ENCODE measurements at regions not wholly inside any gene's neighbourhood (a gene's known extent, or its start where the extent isn't known, plus 50 kb on each side); places are given as distances from the start of the nearest gene placed in this dataset.

DNA sequence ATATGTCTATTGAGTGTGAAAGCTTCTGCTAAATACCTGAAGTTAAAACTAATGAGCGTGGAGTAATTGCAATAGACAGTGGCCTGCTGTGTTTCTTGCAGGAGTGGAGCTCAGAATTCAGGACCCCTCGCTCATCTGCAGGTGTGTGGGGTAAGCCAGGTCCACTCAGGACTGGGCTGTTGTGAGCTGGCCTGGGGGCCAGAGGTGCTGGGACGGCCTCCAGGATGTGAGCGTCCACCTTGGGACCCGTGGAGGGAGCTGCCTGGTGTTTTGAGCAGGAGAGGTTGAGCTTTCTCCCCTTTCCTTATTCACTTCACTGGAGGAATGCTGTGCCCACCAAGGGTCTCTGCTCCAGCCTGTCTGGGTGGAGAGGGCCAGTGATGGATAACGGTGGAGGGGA, 681.2 kb downstream of the BRD1 start:
- TF ChIP-seq EZH2phosphoT487 (IDR thresholded peaks at IDR 0.05; ENCODE audit: borderline replicate concordance, low read length) = no peak
- TF ChIP-seq CTCF (IDR thresholded peaks at IDR 0.05; ENCODE audit: low read depth, low read length, poor library complexity, severe bottlenecking) = no peak
